Activated CD8-positive, alpha-beta memory T cell treated with anti-CD3 and anti-CD28 coated beads for 1 hour (primary cell): ENCODE measurements at regions not wholly inside any gene's neighbourhood (a gene's known extent, or its start where the extent isn't known, plus 50 kb on each side); places are given as distances from the start of the nearest gene placed in this dataset.
A peak's percentile ranks its signal among the peaks of the same experiment; 100 is the strongest.
"Not testable (repeated sequence)": the region's sequence is repeated elsewhere in the genome, so short reads cannot be mapped to it uniquely, and the experiment has no call there.

Experiments used
- DNase-seq, 2 donors: peaks; one replicate each; pipeline ENCODE4 v3.0.0-alpha.2; 2020; ENCODE audit warnings: low read depth in 1 of 2; ENCODE audit errors: extremely low read depth in 1 of 2

DNA sequence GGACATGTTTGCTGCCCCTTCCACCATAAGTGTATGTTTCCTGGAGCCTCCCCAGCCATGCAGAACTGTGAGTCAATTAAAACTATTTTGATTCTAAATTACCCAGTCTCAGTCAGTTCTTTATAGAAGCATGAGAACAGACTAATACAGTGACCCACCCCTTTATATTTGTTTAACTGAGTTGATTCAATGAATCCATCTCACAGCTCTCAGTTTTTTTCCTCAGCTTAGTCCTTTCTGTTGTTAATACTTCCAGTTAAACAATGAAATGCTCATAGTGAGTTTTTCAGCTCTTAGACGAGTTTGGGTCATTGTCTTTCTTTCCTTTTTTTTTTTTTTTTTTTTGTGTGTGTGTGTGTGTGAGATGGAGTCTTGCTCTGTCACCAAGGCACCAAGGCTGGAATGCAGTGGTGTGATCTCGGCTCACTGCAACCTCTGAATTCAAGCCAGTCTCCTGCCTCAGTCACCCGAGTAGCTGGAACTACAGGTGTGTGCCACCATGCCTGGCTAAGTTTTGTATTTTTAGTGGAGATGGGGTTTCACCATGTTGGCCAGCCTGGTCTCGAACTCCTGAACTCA is 627.4 kb downstream of the SPATA31A7 start:
- DNase-seq: not testable (repeated sequence)

GRCh38 chr9:61853624-61854259 is 663.9 kb downstream of the SPATA31A7 start:
- DNase-seq: peak; percentile 55 to 76

- DNase-seq: not testable (repeated sequence)
Observed at GRCh38 chr9:61854260-61854640, 664.4 kb downstream of the SPATA31A7 start.

- not testable (repeated sequence) for DNase-seq
Observed at GRCh38 chr9:61856283-61856682, 666.4 kb downstream of the SPATA31A7 start.

DNA sequence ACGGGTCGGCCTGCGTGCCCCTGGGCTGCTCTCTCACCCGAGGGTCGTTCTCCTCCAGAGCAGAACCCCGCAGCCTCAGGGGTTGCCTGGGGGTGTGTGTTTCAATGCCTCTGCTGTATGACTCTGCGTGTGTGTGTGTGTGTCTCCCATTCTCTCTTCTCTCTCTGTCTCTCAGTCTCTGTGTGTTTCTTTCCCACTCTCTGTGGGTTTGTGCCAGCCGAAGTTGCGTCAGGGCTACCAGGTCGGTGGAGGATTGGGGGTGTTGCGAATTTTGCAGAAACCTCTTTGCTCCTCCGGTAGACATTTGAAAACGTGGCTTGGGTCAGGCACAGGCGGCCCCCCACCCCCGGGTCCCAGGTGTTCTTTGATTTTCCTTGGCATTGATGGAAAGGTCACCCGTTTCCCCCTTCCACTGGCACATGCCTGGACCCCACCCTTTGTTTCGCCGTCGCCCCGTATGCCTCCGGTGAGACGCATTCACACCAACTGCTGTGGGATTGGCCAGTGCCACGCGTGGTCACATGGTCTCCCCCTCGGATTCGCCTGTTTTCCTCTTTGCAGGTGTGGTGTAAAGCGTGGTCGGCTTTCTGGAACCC is 667.1 kb downstream of the SPATA31A7 start:
- DNase-seq: not testable (repeated sequence)

GRCh38 chr9:61857709-61858351 is 668.0 kb downstream of the SPATA31A7 start:
- not testable (repeated sequence) for DNase-seq

DNA sequence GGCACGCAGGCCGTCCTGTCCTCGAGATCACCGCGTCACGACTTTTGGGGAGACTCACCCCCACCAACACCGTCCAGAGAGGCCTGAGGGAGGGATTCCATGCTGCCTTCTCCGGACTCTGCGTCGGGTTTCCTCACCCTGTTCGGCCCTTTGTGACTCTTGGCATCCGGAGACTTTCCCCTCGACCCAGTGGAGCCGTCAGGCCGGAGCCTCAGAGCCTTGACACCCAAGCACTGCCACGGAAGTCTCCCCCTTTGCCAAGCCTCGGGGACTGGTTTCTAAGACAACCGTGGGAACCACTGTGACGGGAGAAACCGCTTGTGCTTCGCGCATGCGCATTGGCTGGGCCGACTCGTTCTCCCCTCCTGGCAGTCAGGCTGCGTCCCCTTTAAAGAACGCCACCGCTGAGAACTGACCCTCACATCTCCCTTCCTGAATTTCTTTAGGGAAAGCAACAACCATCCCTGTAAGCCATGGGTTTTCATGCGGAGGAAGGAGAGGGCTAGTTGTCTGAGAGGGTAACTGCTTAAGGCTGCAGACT is 672.7 kb downstream of the SPATA31A7 start:
- peak; percentile 50 to 57 for DNase-seq

DNA sequence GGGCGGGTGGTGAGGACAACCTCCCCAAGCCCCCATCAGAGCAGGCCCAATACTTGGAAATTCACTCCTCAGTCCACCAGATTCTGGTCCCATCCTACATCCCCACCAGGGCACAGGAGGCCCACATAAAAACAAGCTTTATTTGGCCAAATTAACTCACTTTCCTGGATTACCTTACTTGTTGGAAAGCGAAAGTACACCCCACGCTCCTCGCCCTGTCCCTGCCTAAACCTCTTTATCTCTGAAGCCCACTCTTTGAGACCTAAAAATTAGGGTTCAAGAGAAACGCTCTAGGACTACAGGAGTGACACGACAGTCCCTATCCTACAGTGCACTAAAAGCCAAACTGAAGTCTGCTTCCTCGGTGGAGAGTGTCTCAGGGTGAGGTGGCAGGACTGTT is 674.6 kb downstream of the SPATA31A7 start:
- not testable (repeated sequence) for DNase-seq

DNA sequence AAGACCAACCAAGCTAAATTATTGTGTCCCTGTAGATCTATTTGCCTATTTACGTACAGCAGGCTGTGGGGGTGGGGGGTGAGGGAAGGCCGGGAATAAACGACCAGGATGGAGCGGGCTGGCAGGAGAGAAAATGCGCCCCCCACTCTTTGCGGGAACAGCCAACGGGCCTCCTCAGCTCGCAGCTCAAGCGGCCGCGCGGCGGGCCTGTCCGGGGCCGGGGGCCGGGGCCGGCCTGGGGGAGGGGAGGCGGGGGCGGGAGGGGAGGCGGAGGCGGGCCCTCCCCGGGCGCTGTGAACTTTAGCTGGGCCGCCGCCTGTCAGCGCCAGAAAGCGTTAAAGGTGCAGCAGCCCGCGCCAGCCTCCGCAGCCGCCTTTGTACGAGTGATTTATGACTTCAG is 679.1 kb downstream of the SPATA31A7 start:
- not testable (repeated sequence) for DNase-seq

DNA sequence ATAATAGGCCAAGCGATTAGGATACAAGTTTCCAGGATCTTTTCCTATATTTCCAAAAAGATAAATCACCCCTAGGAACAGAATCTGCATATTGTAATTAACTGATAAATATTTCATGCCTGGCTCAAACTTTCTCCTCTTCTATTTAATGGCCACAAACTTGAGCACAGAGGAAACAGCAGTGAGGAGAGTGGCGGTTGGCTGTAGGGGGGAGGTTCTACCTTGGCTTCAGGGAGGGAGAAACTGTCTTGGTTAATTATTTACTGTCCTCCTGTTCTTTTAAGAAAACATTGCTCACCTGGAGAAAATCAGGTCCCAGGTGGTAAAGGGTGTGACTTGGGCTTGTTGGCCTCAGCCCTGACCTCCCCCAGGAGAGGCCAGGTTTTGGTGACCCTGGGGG is 682.5 kb downstream of the SPATA31A7 start:
- DNase-seq: not testable (repeated sequence)
